ENCODE measurements at regions not wholly inside any gene's neighbourhood (a gene's known extent, or its start where the extent isn't known, plus 50 kb on each side); places are given as distances from the start of the nearest gene placed in this dataset.

- H3K9me3 ChIP-seq, result no peaks in the 10 kb centered on the region
- ChIA-PET POLR2A (no interaction called here), CTCF (no interaction called here)
- H3K4me2 ChIP-seq, result no peak overlapping the region
- FAIRE-seq, result no peak
- H3K4me3 ChIP-seq, result no peak overlapping the region
- ATAC-seq, result no peak
- 34% methylated on average over 7 of the region's 7 CpGs for WGBS (ENCODE audit: missing lambda C conversion rate)
- no peak overlapping the region for H3K27ac ChIP-seq
- no peak for DNase-seq (ENCODE audit: low read depth in 1 of 2, low spot score in 1 of 2)
- H3K4me1 ChIP-seq, result peaks cover 6% of the 10 kb centered on the region
- TF ChIP-seq BCL3 (IDR thresholded peaks at IDR 0.05) (no peak), MAFK (IDR thresholded peaks at IDR 0.05; ENCODE audit: partially characterized antibody) (peak; percentile 28)
Measured at GRCh38 chr10:44177610-44178009, 207.3 kb downstream of the CXCL12 start.

- FAIRE-seq, result no peak
- DNase-seq (ENCODE audit: low read depth in 1 of 2, low spot score in 1 of 2), result no peak
- H3K9me3 ChIP-seq, result no peaks in the 10 kb centered on the region
- POLR2A ChIA-PET, result no interaction called here
- H3K4me2 ChIP-seq, result no peak overlapping the region
- H3K4me1 ChIP-seq, result peaks cover 9% of the 10 kb centered on the region
- CTCF ChIA-PET, result no interaction called here
- ATAC-seq, result no peak
- TF ChIP-seq HOXA7 (CRISPR knock-in tag; IDR thresholded peaks at IDR 0.05) (no peak), SREBF2 (IDR thresholded peaks at IDR 0.05) (no peak)
- no peak overlapping the region for H3K4me3 ChIP-seq
- 6% methylated on average over 3 of the region's 3 CpGs for WGBS (ENCODE audit: missing lambda C conversion rate)
- no peak overlapping the region for H3K27ac ChIP-seq
Measured at GRCh38 chr10:44176311-44176710, 208.6 kb downstream of the CXCL12 start.

GRCh38 chr10:44173608-44173894 is 211.3 kb downstream of the CXCL12 start:
- H3K9me3 ChIP-seq, result no peaks in the 10 kb centered on the region
- POLR2A ChIA-PET, result no interaction called here
- CTCF ChIA-PET, result no interaction called here
- peaks cover 9% of the 10 kb centered on the region for H3K4me1 ChIP-seq
- FAIRE-seq, result no peak
- H3K27ac ChIP-seq, result peak overlapping the region in 1 of 2 experiments; percentile 26; a peak in 1 of 6 replicates
- H3K4me2 ChIP-seq, result peak overlapping the region; percentile 34; the same call in 1 of the 3 replicates
- 18% methylated on average over 4 of the region's 4 CpGs for WGBS (ENCODE audit: missing lambda C conversion rate)
- TF ChIP-seq CHD2 (IDR thresholded peaks at IDR 0.05; ENCODE audit: low read length, partially characterized antibody), result no peak
- no peak for TF ChIP-seq CHD4 (IDR thresholded peaks at IDR 0.05; ENCODE audit: borderline replicate concordance)
- TF ChIP-seq REST (IDR thresholded peaks at IDR 0.05), result no peak
- no peak for TF ChIP-seq BHLHE40 (IDR thresholded peaks at IDR 0.05; ENCODE audit: low read depth, low read length)
- TF ChIP-seq FOSB (CRISPR knock-in tag; IDR thresholded peaks at IDR 0.05), result no peak
- no peak for TF ChIP-seq HOXB5 (CRISPR knock-in tag; IDR thresholded peaks at IDR 0.05)
- TF ChIP-seq PHF8 (IDR thresholded peaks at IDR 0.05; ENCODE audit: borderline replicate concordance, low read depth), result no peak
- no peak for TF ChIP-seq MAZ (IDR thresholded peaks at IDR 0.05; ENCODE audit: borderline replicate concordance, low read depth, low read length)
- TF ChIP-seq KDM5A (IDR thresholded peaks at IDR 0.05), result no peak
- TF ChIP-seq EHMT2 (IDR thresholded peaks at IDR 0.05; ENCODE audit: low read depth), result no peak
- TF ChIP-seq JUNB (IDR thresholded peaks at IDR 0.05), result no peak
- no peak for TF ChIP-seq CEBPB (IDR thresholded peaks at IDR 0.05)
- no peak for TF ChIP-seq BCL3 (IDR thresholded peaks at IDR 0.05)
- TF ChIP-seq RFX5 (IDR thresholded peaks at IDR 0.05), result no peak
- no peak for DNase-seq (ENCODE audit: low read depth in 1 of 2, low spot score in 1 of 2)
- no peak for ATAC-seq
- no peak overlapping the region for H3K4me3 ChIP-seq
